ENCODE measurements at regions not wholly inside any gene's neighbourhood (a gene's known extent, or its start where the extent isn't known, plus 50 kb on each side); places are given as distances from the start of the nearest gene placed in this dataset.

GRCh38 chr18:4511166-4511565, 56.1 kb upstream of the DLGAP1 start:
- TF ChIP-seq TAF1 (IDR thresholded peaks at IDR 0.05; ENCODE audit: low read depth, low read length) (no peak), POLR2AphosphoS5 (IDR thresholded peaks at IDR 0.05; ENCODE audit: low read depth, low read length) (no peak)

All from GM12891 (cell line).